NB4 (cell line): ENCODE measurements at regions not wholly inside any gene's neighbourhood (a gene's known extent, or its start where the extent isn't known, plus 50 kb on each side); places are given as distances from the start of the nearest gene placed in this dataset.

Source experiments
- DNase-seq: peaks from one replicate; pipeline ENCODE4 v3.0.0; 2010; ENCODE audit warnings: low read depth
- H3K4me3 ChIP-seq: one replicate; pipeline ENCODE4 v1.5.1; 2011; ENCODE audit warnings: mild to moderate bottlenecking, low read depth, low read length, moderate library complexity
- CTCF ChIP-seq: IDR thresholded peaks from one replicate; pipeline ENCODE4 v1.5.1; 2012; ENCODE audit warnings: low read depth, low read length
- MAX ChIP-seq: IDR thresholded peaks from 2 replicates; pipeline ENCODE4 v1.6.1; 2011; ENCODE audit warnings: low read depth, low read length
- MYC ChIP-seq: IDR thresholded peaks from 2 replicates; pipeline ENCODE4 v1.6.1; 2011; ENCODE audit warnings: low read depth, low read length
- POLR2A ChIP-seq: IDR thresholded peaks from 2 replicates; pipeline ENCODE4 v1.6.1; 2011; ENCODE audit warnings: mild to moderate bottlenecking; ENCODE audit not compliant: insufficient read length; ENCODE audit errors: extremely low read depth

GRCh38 chr11:56932572-56933220 is 56.0 kb upstream of the OR5AK2 start:
- no peak overlapping the region for H3K4me3 ChIP-seq
- no peak for TF ChIP-seq MYC
- TF ChIP-seq CTCF: no peak
- TF ChIP-seq POLR2A: no peak
- no peak for TF ChIP-seq MAX
- peak; percentile 67 for DNase-seq

GRCh38 chr11:56923116-56923515 is 65.6 kb upstream of the OR5AK2 start:
- no peak for TF ChIP-seq POLR2A
- no peak for TF ChIP-seq MAX
- TF ChIP-seq CTCF: no peak
- TF ChIP-seq MYC: no peak
- no peak for DNase-seq

DNA sequence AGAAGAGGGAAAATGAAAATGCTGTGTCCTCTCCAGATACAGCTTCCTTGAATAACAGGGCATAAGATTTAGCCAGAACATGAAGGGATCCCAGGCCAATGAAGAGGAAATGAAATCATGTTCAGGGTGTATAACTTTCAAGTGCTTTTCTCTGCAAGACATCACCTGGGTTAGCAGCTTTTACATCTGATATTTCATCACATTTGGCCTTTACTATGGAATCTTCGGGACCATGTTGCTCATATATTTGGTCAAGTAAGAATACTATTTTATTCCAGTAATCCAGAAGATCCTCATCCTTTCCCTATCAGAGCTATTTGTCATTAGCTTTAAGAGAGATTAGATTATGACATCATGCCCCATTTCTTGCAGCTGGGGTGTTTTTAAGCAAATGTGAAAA is 66.3 kb upstream of the OR5AK2 start:
- TF ChIP-seq MYC (no peak), MAX (no peak), CTCF (no peak), POLR2A (no peak)
- no peak overlapping the region for H3K4me3 ChIP-seq
- DNase-seq: no peak

More at GRCh38 chr11:56923116-56923515, 65.6 kb upstream of the OR5AK2 start:
- H3K4me3 ChIP-seq: no peak overlapping the region

GRCh38 chr11:56917708-56918400 is 70.9 kb upstream of the OR5AK2 start:
- DNase-seq: no peak
- TF ChIP-seq MAX (no peak), POLR2A (no peak), CTCF (no peak), MYC (no peak)
- H3K4me3 ChIP-seq: no peak overlapping the region

DNA sequence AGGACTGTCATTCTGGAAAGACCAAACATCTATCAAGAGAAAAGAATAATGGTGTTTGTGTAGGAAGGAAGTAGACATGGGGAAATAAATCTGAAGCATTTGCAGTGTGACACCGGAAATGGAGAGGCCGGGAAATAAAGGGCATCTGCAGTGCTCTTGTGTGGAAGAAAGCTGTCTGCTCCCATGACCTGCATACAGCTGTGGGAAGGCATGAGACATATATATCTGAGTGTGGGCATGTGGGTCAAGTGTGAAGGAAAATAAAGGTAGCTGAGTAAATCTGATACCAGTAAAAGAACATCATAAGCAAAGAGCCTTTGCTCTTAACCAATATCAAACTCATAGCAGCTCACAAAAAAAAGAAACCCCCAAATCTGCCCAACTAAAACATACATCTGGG is 72.1 kb upstream of the OR5AK2 start:
- no peak for TF ChIP-seq CTCF
- TF ChIP-seq MYC: no peak
- no peak for TF ChIP-seq POLR2A
- TF ChIP-seq MAX: no peak
- no peak overlapping the region for H3K4me3 ChIP-seq
- no peak for DNase-seq
